B cell (primary cell): ENCODE measurements at regions not wholly inside any gene's neighbourhood (a gene's known extent, or its start where the extent isn't known, plus 50 kb on each side); places are given as distances from the start of the nearest gene placed in this dataset.

ENCODE experiments used
- ATAC-seq: fragments of 200-7000 bp; cut with Tn5 transposase; one replicate; pipeline ENCODE4 v1.10.0; 2021; ENCODE audit warnings: low read depth, mild to moderate bottlenecking, moderate number of reproducible peaks, moderate library complexity
- CTCF ChIA-PET: fragments of 350-600 bp; sonication (Branson Sonifier 250); formaldehyde crosslinking; loops from one replicate; lab custom pipeline; 2021; ENCODE audit warnings: antibody characterized with exemption, inconsistent platforms; lab: Charles Lee
- POLR2A ChIA-PET: fragments of 350-600 bp; sonication (Branson Sonifier 250); formaldehyde crosslinking; loops from one replicate; lab custom pipeline; 2021; ENCODE audit warnings: antibody characterized with exemption; lab: Charles Lee
- DNase-seq: peaks from one replicate; pipeline ENCODE4 v3.0.0; 2013
- H2AFZ ChIP-seq: 2 replicates; pipeline ENCODE4 v1.6.1; 2012; ENCODE audit warnings: mild to moderate bottlenecking, low read depth, low read length; ENCODE audit not compliant: insufficient read depth, poor library complexity, severe bottlenecking
- H3K27ac ChIP-seq, 2 donors: 1 replicate in 1 of 2; 2 replicates in 1 of 2; pipeline ENCODE4 v1.5.1; 2012 to 2013; ENCODE audit warnings: low read length in 2 of 2, mild to moderate bottlenecking in 2 of 2, moderate library complexity in 1 of 2
- H3K27me3 ChIP-seq, 4 experiments: fragments of 200-600 bp in 1 of 4; sonication (generic) in 1 of 4; replicated peaks in 1 of 4; 1 replicate in 2 of 4; 2 replicates in 2 of 4; pipeline versions ENCODE4 v1.6.1 to v1.7.0; 2013 to 2016; ENCODE audit warnings: low read length in 3 of 4, mild to moderate bottlenecking in 2 of 4, mixed read lengths in 1 of 4, moderate library complexity in 1 of 4; ENCODE audit not compliant: insufficient read depth in 4 of 4, control insufficient read depth in 3 of 4; ENCODE audit errors: control extremely low read depth in 1 of 4
- H3K36me3 ChIP-seq, 2 experiments: replicated peaks in 1 of 2; 1 replicate in 1 of 2; 2 replicates in 1 of 2; pipeline versions ENCODE4 v1.6.1 to v1.7.1; 2013; ENCODE audit warnings: low read length in 1 of 2; ENCODE audit not compliant: insufficient read depth in 2 of 2, control insufficient read depth in 1 of 2; ENCODE audit errors: control extremely low read depth in 1 of 2, extremely low read depth in 1 of 2
- H3K4me1 ChIP-seq, 2 donors: fragments of 200-600 bp in 1 of 2; sonication (generic) in 1 of 2; 1 replicate in 1 of 2; 2 replicates in 1 of 2; pipeline versions ENCODE4 v1.5.1 to v1.6.1; 2013 to 2017; ENCODE audit warnings: low read length in 2 of 2; ENCODE audit not compliant: control insufficient read depth in 2 of 2, insufficient read depth in 2 of 2
- H3K4me2 ChIP-seq: replicated peaks from 2 replicates; pipeline ENCODE3; 2012; ENCODE audit warnings: mild to moderate bottlenecking, low read depth, low read length; ENCODE audit not compliant: poor library complexity, severe bottlenecking
- H3K4me3 ChIP-seq, 5 experiments: fragments of 200-600 bp in 1 of 5; sonication (generic) in 1 of 5; 1 replicate in 3 of 5; 2 replicates in 2 of 5; pipeline versions ENCODE4 v1.5.1 to v1.7.0; 2011 to 2016; ENCODE audit warnings: low read length in 4 of 5, mild to moderate bottlenecking in 4 of 5, low read depth in 2 of 5, control low read depth in 1 of 5, moderate library complexity in 1 of 5; ENCODE audit not compliant: insufficient read depth in 1 of 5; ENCODE audit errors: control extremely low read depth in 1 of 5, extremely low read depth in 1 of 5
- H3K79me2 ChIP-seq: fragments of 200-600 bp; sonication (generic); one replicate; pipeline ENCODE4 v1.6.0; 2016; ENCODE audit warnings: low read length; ENCODE audit not compliant: control insufficient read depth, insufficient read depth
- H3K9ac ChIP-seq: fragments of 200-600 bp; sonication (generic); 2 replicates; pipeline ENCODE4 v1.6.1; 2017; ENCODE audit warnings: mild to moderate bottlenecking, low read length, moderate library complexity
- H3K9me3 ChIP-seq, 3 donors: one replicate each; pipeline versions ENCODE4 v1.6.1 to v1.7.1; 2013; ENCODE audit warnings: low read length in 2 of 3; ENCODE audit not compliant: control insufficient read depth in 2 of 3, insufficient read depth in 1 of 3; ENCODE audit errors: control extremely low read depth in 1 of 3
- H4K20me1 ChIP-seq: 2 replicates; pipeline ENCODE4 v1.6.0; 2012; ENCODE audit warnings: mild to moderate bottlenecking, low read length; ENCODE audit not compliant: insufficient read depth, control insufficient read depth, poor library complexity, severe bottlenecking
- H3K27ac Mint-ChIP-seq: one replicate; pipeline ENCODE4 v1.8.0; 2021; ENCODE audit warnings: mixed read lengths
- H3K27me3 Mint-ChIP-seq: one replicate; pipeline ENCODE4 v1.8.0; 2021; ENCODE audit warnings: mixed read lengths
- H3K4me1 Mint-ChIP-seq: one replicate; pipeline ENCODE4 v1.8.0; 2021; ENCODE audit warnings: mixed read lengths
- H3K4me3 Mint-ChIP-seq: one replicate; pipeline ENCODE4 v1.8.0; 2021; ENCODE audit warnings: mixed read lengths
- H3K9me3 Mint-ChIP-seq: one replicate; pipeline ENCODE4 v1.8.0; 2022; ENCODE audit warnings: mixed read lengths; ENCODE audit not compliant: insufficient read depth
- CTCF ChIP-seq: fragments of 200-600 bp; IDR thresholded peaks from one replicate; pipeline ENCODE4 v1.8.0; 2022; ENCODE audit warnings: antibody characterized with exemption, mild to moderate bottlenecking
- EZH2 ChIP-seq: IDR thresholded peaks from 2 replicates; pipeline ENCODE4 v1.6.1; 2012; ENCODE audit warnings: borderline replicate concordance, low read depth, mild to moderate bottlenecking, moderate library complexity, low read length; ENCODE audit not compliant: insufficient read depth, poor library complexity, severe bottlenecking
- WGBS: methylation state at CpG from one replicate; pipeline ENCODE4 v1.1.5; 2013; ENCODE audit warnings: missing lambda C conversion rate; ENCODE audit not compliant: insufficient coverage; 5-methylcytosine and 5-hydroxymethylcytosine counted together
- intact Hi-C: fragments of 100-400 bp; cut with micrococcal nuclease; formaldehyde crosslinking; loops from one replicate; pipeline ENCODE4 v1.10.0; 2022

- H3K9ac ChIP-seq, result no peak overlapping the region
- 100% methylated on average over 1 of the region's 2 CpGs for WGBS
- Mint-ChIP-seq H3K4me1 (no peaks in the 10 kb centered on the region), H3K27ac (no peak overlapping the region), H3K27me3 (no peaks in the 10 kb centered on the region), H3K4me3 (no peak overlapping the region), H3K9me3 (peaks cover 4% of the 10 kb centered on the region)
- H4K20me1 ChIP-seq, result no peaks in the 10 kb centered on the region
- DNase-seq, result no peak
- no peaks in the 10 kb centered on the region for H3K79me2 ChIP-seq
- no peaks in the 10 kb centered on the region for H3K27me3 ChIP-seq
- ChIA-PET POLR2A (no interaction called here), CTCF (no interaction called here)
- no peak overlapping the region for H2AFZ ChIP-seq
- TF ChIP-seq EZH2, result no peak
- intact Hi-C loops, result no loop called here
- no peaks in the 10 kb centered on the region for H3K9me3 ChIP-seq
- no peak for ATAC-seq
- H3K4me3 ChIP-seq, result no peak overlapping the region
- no peak overlapping the region for H3K27ac ChIP-seq
- H3K36me3 ChIP-seq, result no peaks in the 10 kb centered on the region
- no peak overlapping the region for H3K4me2 ChIP-seq
- no peaks in the 10 kb centered on the region for H3K4me1 ChIP-seq
Observed at GRCh38 chr13:87536899-87537298, 134.3 kb upstream of the SLITRK5 start.

GRCh38 chr13:87537951-87538350 is 133.2 kb upstream of the SLITRK5 start:
- H2AFZ ChIP-seq, result no peak overlapping the region
- no peak overlapping the region for H3K4me3 ChIP-seq
- no peak overlapping the region for H3K27ac ChIP-seq
- 75% methylated on average over 2 of the region's 3 CpGs for WGBS
- Mint-ChIP-seq H3K27me3 (no peaks in the 10 kb centered on the region), H3K4me1 (no peaks in the 10 kb centered on the region), H3K27ac (no peak overlapping the region), H3K4me3 (no peak overlapping the region), H3K9me3 (peaks cover 4% of the 10 kb centered on the region)
- H3K9me3 ChIP-seq, result peaks cover 0 to 4% (median 0%) of the 10 kb centered on the region in 3 donors
- H3K9ac ChIP-seq, result no peak overlapping the region
- DNase-seq (no peak), ATAC-seq (no peak)
- ChIA-PET CTCF (no interaction called here), POLR2A (no interaction called here)
- H3K27me3 ChIP-seq, result no peaks in the 10 kb centered on the region
- TF ChIP-seq EZH2 (no peak), CTCF (no peak)
- no peaks in the 10 kb centered on the region for H4K20me1 ChIP-seq
- intact Hi-C loops, result no loop called here
- H3K79me2 ChIP-seq, result no peaks in the 10 kb centered on the region
- no peaks in the 10 kb centered on the region for H3K36me3 ChIP-seq
- no peaks in the 10 kb centered on the region for H3K4me1 ChIP-seq
- H3K4me2 ChIP-seq, result no peak overlapping the region
